RWPE2 (cell line): ENCODE measurements at regions not wholly inside any gene's neighbourhood (a gene's known extent, or its start where the extent isn't known, plus 50 kb on each side); places are given as distances from the start of the nearest gene placed in this dataset.
A peak's percentile ranks its signal among the peaks of the same experiment; 100 is the strongest.
"Not testable (repeated sequence)": the region's sequence is repeated elsewhere in the genome, so short reads cannot be mapped to it uniquely, and the experiment has no call there.

ENCODE experiments used
- ATAC-seq: fragments of 200-7000 bp; cut with Tn5 transposase; 3 replicates; pipeline ENCODE4 v1.9.1; 2021; ENCODE audit warnings: low read depth
- DNase-seq: peaks from one replicate; pipeline ENCODE4 v3.0.0-alpha.2; 2020; ENCODE audit warnings: low spot score
- H3K27ac ChIP-seq: fragments of 450-650 bp; 2 replicates; pipeline ENCODE4 v1.5.1; 2017; ENCODE audit warnings: mild to moderate bottlenecking; ENCODE audit not compliant: poor library complexity, severe bottlenecking
- H3K27me3 ChIP-seq: fragments of 250-450 bp; sonication (Bioruptor Pico); 2 replicates; pipeline ENCODE4 v1.5.1; 2021; ENCODE audit warnings: mild to moderate bottlenecking, moderate library complexity; ENCODE audit not compliant: insufficient read depth, poor library complexity, severe bottlenecking
- H3K36me3 ChIP-seq: fragments of 250-450 bp; sonication (Bioruptor Pico); 2 replicates; pipeline ENCODE4 v1.5.1; 2020; ENCODE audit warnings: low read depth, mild to moderate bottlenecking, moderate library complexity
- H3K4me1 ChIP-seq: fragments of 250-450 bp; sonication (Bioruptor Pico); 2 replicates; pipeline ENCODE4 v1.5.1; 2021; ENCODE audit warnings: mild to moderate bottlenecking, moderate library complexity; ENCODE audit not compliant: insufficient read depth, poor library complexity, severe bottlenecking
- H3K4me3 ChIP-seq: fragments of 250-450 bp; sonication (Bioruptor Pico); 2 replicates; pipeline ENCODE4 v1.5.1; 2021; ENCODE audit warnings: mild to moderate bottlenecking, moderate library complexity; ENCODE audit not compliant: severe bottlenecking
- H3K9me3 ChIP-seq: fragments of 250-450 bp; sonication (Bioruptor Pico); 2 replicates; pipeline ENCODE4 v1.5.1; 2021; ENCODE audit warnings: mild to moderate bottlenecking, moderate library complexity; ENCODE audit not compliant: severe bottlenecking
- CTCF ChIP-seq: fragments of 450-650 bp; IDR thresholded peaks from one replicate; pipeline ENCODE4 v1.5.1; 2017; ENCODE audit warnings: mild to moderate bottlenecking, moderate library complexity; ENCODE audit not compliant: poor library complexity, severe bottlenecking

DNA sequence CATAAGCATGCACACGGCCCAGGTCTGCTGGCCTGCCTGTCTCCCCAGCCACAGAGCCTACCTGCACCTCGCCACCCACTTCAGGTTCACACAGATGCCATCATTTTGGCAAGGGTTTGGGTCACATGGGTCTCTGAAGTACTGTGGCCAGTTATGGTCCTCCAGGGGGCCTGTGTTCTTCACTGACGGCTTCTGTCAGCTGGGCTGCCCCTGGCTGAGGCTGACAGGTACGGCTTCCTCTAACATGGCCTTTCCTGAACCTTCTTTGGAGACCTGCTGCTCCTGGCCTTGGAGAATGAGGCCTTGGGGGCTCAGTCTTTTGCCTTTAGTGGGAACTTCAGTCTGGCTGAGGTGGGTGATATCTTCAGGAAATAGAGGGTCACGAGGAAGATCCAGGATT, 835.9 kb downstream of the SPATA31A1 start:
- H3K27me3 ChIP-seq, ATAC-seq: not testable (repeated sequence)

DNA sequence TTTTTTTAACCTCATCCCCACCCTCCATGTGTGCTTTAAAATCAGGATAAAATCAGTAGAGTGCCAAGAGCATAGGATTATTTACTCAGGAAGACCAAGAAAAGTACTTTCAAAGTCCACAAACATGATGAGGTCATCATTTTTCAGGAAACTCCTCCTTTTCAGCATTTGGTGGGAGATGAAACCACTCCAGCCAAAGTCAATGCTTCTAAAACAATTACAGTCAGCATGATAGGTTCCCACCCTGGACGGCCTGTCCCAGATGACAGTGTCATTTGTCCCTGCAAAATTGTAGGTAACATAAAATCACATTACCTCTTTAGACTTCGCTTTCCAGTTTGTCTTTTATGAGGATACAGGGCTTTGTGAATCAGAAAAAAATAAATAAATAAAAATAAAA, 836.7 kb downstream of the SPATA31A1 start:
- not testable (repeated sequence) for H3K27me3 ChIP-seq, ATAC-seq, H3K9me3 ChIP-seq, H3K4me3 ChIP-seq, H3K4me1 ChIP-seq, DNase-seq, H3K36me3 ChIP-seq, H3K27ac ChIP-seq

More for the DNA sequence above, 835.9 kb downstream of the SPATA31A1 start:
- not testable (repeated sequence) for H3K4me3 ChIP-seq, H3K4me1 ChIP-seq, DNase-seq, H3K27ac ChIP-seq, H3K36me3 ChIP-seq, H3K9me3 ChIP-seq

- H3K4me3 ChIP-seq, H3K4me1 ChIP-seq, DNase-seq, H3K9me3 ChIP-seq, ATAC-seq, H3K27me3 ChIP-seq, H3K36me3 ChIP-seq, H3K27ac ChIP-seq: not testable (repeated sequence)
Observed at GRCh38 chr9:40196165-40196714, 840.8 kb downstream of the SPATA31A1 start.

DNA sequence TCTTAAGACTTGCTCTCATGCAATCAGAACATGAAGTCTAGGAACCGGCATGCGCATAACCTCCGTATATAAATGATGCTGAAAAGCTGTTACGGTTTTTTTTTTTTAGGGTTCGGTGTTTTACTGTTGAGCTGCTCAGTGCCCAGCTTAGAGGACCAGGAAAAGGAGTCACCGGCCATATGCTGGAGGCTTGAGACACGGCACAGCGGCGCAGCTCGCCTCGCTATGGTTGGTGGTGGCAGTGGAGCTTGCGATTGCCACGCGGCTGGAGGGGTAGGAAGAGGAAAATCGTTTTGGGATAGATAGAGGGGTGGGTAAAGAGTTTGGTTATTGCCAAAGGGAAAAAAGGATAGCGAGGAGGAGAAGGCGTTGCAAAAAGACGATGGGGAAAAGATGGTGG, 841.3 kb downstream of the SPATA31A1 start:
- DNase-seq, result not testable (repeated sequence)

GRCh38 chr9:40221596-40222233, 866.2 kb downstream of the SPATA31A1 start:
- H3K27ac ChIP-seq, H3K36me3 ChIP-seq, ATAC-seq, DNase-seq, H3K4me1 ChIP-seq, H3K9me3 ChIP-seq, H3K4me3 ChIP-seq, H3K27me3 ChIP-seq: not testable (repeated sequence)

More for the DNA sequence above, 841.3 kb downstream of the SPATA31A1 start:
- H3K27me3 ChIP-seq, H3K9me3 ChIP-seq, H3K4me3 ChIP-seq, H3K27ac ChIP-seq, ATAC-seq, H3K36me3 ChIP-seq, H3K4me1 ChIP-seq: not testable (repeated sequence)

GRCh38 chr9:40222617-40223200, 867.2 kb downstream of the SPATA31A1 start:
- peak; percentile 51; the same call in 1 of the 3 replicates for ATAC-seq
- not testable (repeated sequence) for H3K4me3 ChIP-seq, DNase-seq, H3K27me3 ChIP-seq, H3K36me3 ChIP-seq, H3K9me3 ChIP-seq, H3K4me1 ChIP-seq, H3K27ac ChIP-seq
- peak; percentile 19 for TF ChIP-seq CTCF

GRCh38 chr9:40223353-40223752, 867.9 kb downstream of the SPATA31A1 start:
- not testable (repeated sequence) for H3K4me1 ChIP-seq, ATAC-seq, DNase-seq, H3K9me3 ChIP-seq, H3K27ac ChIP-seq, H3K4me3 ChIP-seq, H3K36me3 ChIP-seq, H3K27me3 ChIP-seq
